ENCODE measurements at regions not wholly inside any gene's neighbourhood (a gene's known extent, or its start where the extent isn't known, plus 50 kb on each side); places are given as distances from the start of the nearest gene placed in this dataset.

DNA sequence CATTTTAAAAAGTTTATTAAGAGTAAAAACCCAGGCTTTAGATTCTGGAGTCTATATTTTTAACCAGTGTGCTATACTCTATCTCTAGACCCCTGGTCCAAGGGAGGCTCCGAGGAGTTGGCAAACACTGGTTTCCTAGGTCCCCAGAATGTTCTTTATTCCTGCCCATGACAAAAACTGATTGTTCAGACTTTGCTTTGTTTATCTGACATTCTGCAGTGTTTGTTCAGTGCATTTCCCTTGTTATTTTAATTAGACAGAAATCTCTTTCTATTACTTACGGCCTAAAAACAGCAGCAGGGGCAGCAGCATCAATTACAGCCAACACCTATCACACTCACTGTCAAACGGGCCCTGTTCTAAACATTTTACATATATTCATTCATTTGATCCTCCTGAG is 2011.6 kb upstream of the WWC1 start:
- no peak for TF ChIP-seq ESRRG (CRISPR knock-in tag; IDR thresholded peaks at IDR 0.05)
- no peak for TF ChIP-seq GLIS3 (CRISPR knock-in tag; IDR thresholded peaks at IDR 0.05)
- TF ChIP-seq, protein P1, sequence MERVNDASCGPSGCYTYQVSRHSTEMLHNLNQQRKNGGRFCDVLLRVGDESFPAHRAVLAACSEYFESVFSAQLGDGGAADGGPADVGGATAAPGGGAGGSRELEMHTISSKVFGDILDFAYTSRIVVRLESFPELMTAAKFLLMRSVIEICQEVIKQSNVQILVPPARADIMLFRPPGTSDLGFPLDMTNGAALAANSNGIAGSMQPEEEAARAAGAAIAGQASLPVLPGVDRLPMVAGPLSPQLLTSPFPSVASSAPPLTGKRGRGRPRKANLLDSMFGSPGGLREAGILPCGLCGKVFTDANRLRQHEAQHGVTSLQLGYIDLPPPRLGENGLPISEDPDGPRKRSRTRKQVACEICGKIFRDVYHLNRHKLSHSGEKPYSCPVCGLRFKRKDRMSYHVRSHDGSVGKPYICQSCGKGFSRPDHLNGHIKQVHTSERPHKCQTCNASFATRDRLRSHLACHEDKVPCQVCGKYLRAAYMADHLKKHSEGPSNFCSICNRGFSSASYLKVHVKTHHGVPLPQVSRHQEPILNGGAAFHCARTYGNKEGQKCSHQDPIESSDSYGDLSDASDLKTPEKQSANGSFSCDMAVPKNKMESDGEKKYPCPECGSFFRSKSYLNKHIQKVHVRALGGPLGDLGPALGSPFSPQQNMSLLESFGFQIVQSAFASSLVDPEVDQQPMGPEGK (CRISPR knock-in tag; IDR thresholded peaks at IDR 0.05; ENCODE audit: borderline replicate concordance), result no peak
- TF ChIP-seq, protein P2, sequence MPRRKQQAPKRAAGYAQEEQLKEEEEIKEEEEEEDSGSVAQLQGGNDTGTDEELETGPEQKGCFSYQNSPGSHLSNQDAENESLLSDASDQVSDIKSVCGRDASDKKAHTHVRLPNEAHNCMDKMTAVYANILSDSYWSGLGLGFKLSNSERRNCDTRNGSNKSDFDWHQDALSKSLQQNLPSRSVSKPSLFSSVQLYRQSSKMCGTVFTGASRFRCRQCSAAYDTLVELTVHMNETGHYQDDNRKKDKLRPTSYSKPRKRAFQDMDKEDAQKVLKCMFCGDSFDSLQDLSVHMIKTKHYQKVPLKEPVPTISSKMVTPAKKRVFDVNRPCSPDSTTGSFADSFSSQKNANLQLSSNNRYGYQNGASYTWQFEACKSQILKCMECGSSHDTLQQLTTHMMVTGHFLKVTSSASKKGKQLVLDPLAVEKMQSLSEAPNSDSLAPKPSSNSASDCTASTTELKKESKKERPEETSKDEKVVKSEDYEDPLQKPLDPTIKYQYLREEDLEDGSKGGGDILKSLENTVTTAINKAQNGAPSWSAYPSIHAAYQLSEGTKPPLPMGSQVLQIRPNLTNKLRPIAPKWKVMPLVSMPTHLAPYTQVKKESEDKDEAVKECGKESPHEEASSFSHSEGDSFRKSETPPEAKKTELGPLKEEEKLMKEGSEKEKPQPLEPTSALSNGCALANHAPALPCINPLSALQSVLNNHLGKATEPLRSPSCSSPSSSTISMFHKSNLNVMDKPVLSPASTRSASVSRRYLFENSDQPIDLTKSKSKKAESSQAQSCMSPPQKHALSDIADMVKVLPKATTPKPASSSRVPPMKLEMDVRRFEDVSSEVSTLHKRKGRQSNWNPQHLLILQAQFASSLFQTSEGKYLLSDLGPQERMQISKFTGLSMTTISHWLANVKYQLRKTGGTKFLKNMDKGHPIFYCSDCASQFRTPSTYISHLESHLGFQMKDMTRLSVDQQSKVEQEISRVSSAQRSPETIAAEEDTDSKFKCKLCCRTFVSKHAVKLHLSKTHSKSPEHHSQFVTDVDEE (CRISPR knock-in tag; IDR thresholded peaks at IDR 0.05), result no peak
- no peak for TF ChIP-seq RARB (CRISPR knock-in tag; IDR thresholded peaks at IDR 0.05)
- TF ChIP-seq PPARA (CRISPR knock-in tag; IDR thresholded peaks at IDR 0.05; ENCODE audit: borderline replicate concordance), result no peak

Data from SK-N-SH treated with all-trans-retinoic acid at 6 μM for 48 hours (cell line).